A673 (cell line): ENCODE measurements at regions not wholly inside any gene's neighbourhood (a gene's known extent, or its start where the extent isn't known, plus 50 kb on each side); places are given as distances from the start of the nearest gene placed in this dataset.

Experiments used
- CTCF ChIP-seq: fragments of 300-800, 200-600 bp; sonication (generic); conservative IDR thresholded peaks from 2 replicates; pipeline ENCODE4 v1.5.1; 2017; ENCODE audit warnings: low read depth, mild to moderate bottlenecking, antibody characterized with exemption, low read length, moderate library complexity, mixed read lengths
- EZH2 ChIP-seq: fragments of 200-600 bp; sonication (generic); IDR thresholded peaks from 2 replicates; pipeline ENCODE4 v1.6.1; 2017; ENCODE audit warnings: borderline replicate concordance, low read depth, mild to moderate bottlenecking, mixed read lengths, antibody characterized with exemption, low read length; ENCODE audit not compliant: poor library complexity, severe bottlenecking

DNA sequence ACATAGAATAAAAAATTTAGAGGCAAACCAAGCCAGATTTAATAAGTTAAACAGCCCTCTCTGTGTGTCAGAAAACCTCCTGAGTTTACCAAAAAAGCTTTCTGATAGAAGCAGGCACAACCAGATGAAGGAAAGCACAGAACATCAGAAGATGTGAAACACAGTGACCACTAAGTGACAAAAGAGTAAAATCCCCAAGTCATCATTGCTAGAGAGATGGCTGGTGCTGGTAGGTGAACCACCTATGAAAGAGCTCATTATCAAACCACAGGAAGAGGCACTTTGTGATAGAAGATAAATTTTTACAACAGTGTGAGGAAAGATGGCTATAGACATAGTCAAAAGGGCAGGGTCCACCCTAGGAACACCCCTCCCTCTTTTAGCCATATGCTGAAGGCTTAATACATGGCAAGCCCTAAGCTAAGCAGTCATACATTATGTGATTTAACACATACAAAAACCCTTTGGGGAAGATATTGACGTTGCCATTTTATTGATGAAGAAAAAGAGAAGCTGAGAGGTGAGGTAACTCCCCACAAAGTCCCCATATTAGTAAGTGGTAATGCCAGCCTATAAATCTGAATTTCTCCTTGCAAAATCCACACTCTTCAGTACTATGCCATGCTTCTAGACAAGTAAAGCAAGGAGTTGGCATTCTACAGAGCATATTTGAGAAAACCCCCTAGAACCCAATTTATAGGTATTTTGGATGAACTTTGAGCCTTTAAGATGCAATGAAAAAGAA, 449.9 kb downstream of the LRIG3 start:
- no peak for TF ChIP-seq CTCF
- no peak for TF ChIP-seq EZH2
